Stomach (tissue), 4 donors: ENCODE measurements at regions not wholly inside any gene's neighbourhood (a gene's known extent, or its start where the extent isn't known, plus 50 kb on each side); places are given as distances from the start of the nearest gene placed in this dataset.

Source experiments
- CTCF ChIP-seq, 7 experiments: fragments of 450-650 bp in 4 of 7; fragments of 200-600 bp in 3 of 7; sonication (generic) in 3 of 7; IDR thresholded peaks; one replicate each; pipeline ENCODE4 v1.5.1; 2016 to 2019; ENCODE audit warnings: antibody characterized with exemption in 7 of 7, control low read depth in 2 of 7, mild to moderate bottlenecking in 1 of 7
- EP300 ChIP-seq: sonication (generic); formaldehyde crosslinking; IDR thresholded peaks from one replicate; pipeline ENCODE4 v1.6.1; 2017; ENCODE audit warnings: antibody characterized with exemption
- POLR2A ChIP-seq, 4 donors: fragments of 450-650 bp; IDR thresholded peaks; one replicate each; pipeline ENCODE4 v1.6.1; 2016; ENCODE audit warnings: antibody characterized with exemption in 4 of 4, control low read depth in 2 of 4, mild to moderate bottlenecking in 1 of 4, moderate library complexity in 1 of 4
- POLR2AphosphoS5 ChIP-seq, 3 donors: sonication (generic); formaldehyde crosslinking; IDR thresholded peaks; one replicate each; pipeline ENCODE4 v1.6.1; 2016; ENCODE audit warnings: antibody characterized with exemption in 3 of 3

DNA sequence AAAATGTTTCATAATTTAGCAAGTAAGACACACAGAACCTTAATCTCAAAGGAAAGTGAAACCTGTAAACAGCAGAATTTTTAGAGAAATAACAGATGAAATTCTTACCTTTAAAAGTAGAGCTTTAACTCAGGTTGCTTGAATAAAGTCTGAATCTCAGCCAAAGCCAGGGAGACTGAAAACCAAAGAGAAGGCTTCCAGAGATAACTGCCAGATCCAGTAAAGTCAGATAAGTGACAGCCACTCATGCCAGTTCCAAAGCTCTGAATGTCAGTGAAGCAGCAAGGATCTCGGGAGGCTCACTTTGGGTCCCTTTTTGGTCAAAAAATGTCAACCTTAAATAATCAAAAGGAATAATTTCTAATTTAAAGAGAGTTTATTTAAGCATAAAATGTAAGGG is 199.9 kb upstream of the CHRM3 start:
- TF ChIP-seq POLR2A (IDR thresholded peaks at IDR 0.05) (no peak), CTCF (IDR thresholded peaks at IDR 0.05) (no peak), EP300 (no peak), POLR2AphosphoS5 (IDR thresholded peaks at IDR 0.05) (no peak)
